Duodenal mucosa (tissue), 2 donors: ENCODE measurements at regions not wholly inside any gene's neighbourhood (a gene's known extent, or its start where the extent isn't known, plus 50 kb on each side); places are given as distances from the start of the nearest gene placed in this dataset.
"Not testable (repeated sequence)": the region's sequence is repeated elsewhere in the genome, so short reads cannot be mapped to it uniquely, and the experiment has no call there.

Source experiments
- H3K27ac ChIP-seq: one replicate; pipeline ENCODE4 v1.7.0; 2013; ENCODE audit warnings: low read depth, low read length
- H3K27me3 ChIP-seq, 2 donors: one replicate each; pipeline ENCODE4 v1.7.0; 2013; ENCODE audit warnings: low read length in 2 of 2, control low read depth in 1 of 2; ENCODE audit not compliant: insufficient read depth in 2 of 2, control insufficient read depth in 1 of 2
- H3K36me3 ChIP-seq, 2 donors: one replicate each; pipeline ENCODE4 v1.7.0; 2013; ENCODE audit warnings: low read length in 2 of 2, control low read depth in 1 of 2; ENCODE audit not compliant: insufficient read depth in 2 of 2, control insufficient read depth in 1 of 2
- H3K4me1 ChIP-seq, 2 donors: one replicate each; pipeline ENCODE4 v1.7.0; 2013; ENCODE audit warnings: low read length in 2 of 2, control low read depth in 1 of 2; ENCODE audit not compliant: insufficient read depth in 2 of 2, control insufficient read depth in 1 of 2
- H3K4me3 ChIP-seq, 2 donors: one replicate each; pipeline ENCODE4 v1.7.0; 2013; ENCODE audit warnings: low read length in 2 of 2, low read depth in 1 of 2
- H3K9ac ChIP-seq, 2 donors: one replicate each; pipeline ENCODE4 v1.7.0; 2013; ENCODE audit warnings: low read length in 2 of 2, low read depth in 1 of 2
- H3K9me3 ChIP-seq, 2 donors: one replicate each; pipeline ENCODE4 v1.7.0; 2013; ENCODE audit warnings: low read length in 2 of 2, control low read depth in 1 of 2; ENCODE audit not compliant: control insufficient read depth in 1 of 2

- H3K27me3 ChIP-seq: no peaks in the 10 kb centered on the region
- no peaks in the 10 kb centered on the region for H3K36me3 ChIP-seq
- H3K4me3 ChIP-seq: no peak overlapping the region
- H3K9ac ChIP-seq: no peak overlapping the region
- no peak overlapping the region for H3K27ac ChIP-seq
- H3K9me3 ChIP-seq: no peaks in the 10 kb centered on the region
- no peaks in the 10 kb centered on the region for H3K4me1 ChIP-seq
Measured at GRCh38 chr6:169366258-169366901, 112.7 kb upstream of the THBS2 start.

- H3K9me3 ChIP-seq: no peaks in the 10 kb centered on the region
- no peak overlapping the region for H3K9ac ChIP-seq
- no peak overlapping the region for H3K4me3 ChIP-seq
- H3K27ac ChIP-seq: no peak overlapping the region
- no peaks in the 10 kb centered on the region for H3K27me3 ChIP-seq
- H3K4me1 ChIP-seq: no peaks in the 10 kb centered on the region
- H3K36me3 ChIP-seq: no peaks in the 10 kb centered on the region
Measured at GRCh38 chr6:169365567-169366257, 112.1 kb upstream of the THBS2 start.

GRCh38 chr6:169363590-169363989, 109.9 kb upstream of the THBS2 start:
- H3K27me3 ChIP-seq: no peaks in the 10 kb centered on the region
- H3K27ac ChIP-seq: no peak overlapping the region
- no peaks in the 10 kb centered on the region for H3K9me3 ChIP-seq
- H3K9ac ChIP-seq: no peak overlapping the region
- no peaks in the 10 kb centered on the region for H3K4me1 ChIP-seq
- H3K4me3 ChIP-seq: no peak overlapping the region
- no peaks in the 10 kb centered on the region for H3K36me3 ChIP-seq

- H3K27ac ChIP-seq: no peak overlapping the region
- no peak overlapping the region for H3K4me3 ChIP-seq
- H3K9ac ChIP-seq: no peak overlapping the region
- H3K27me3 ChIP-seq: no peaks in the 10 kb centered on the region
- H3K4me1 ChIP-seq: no peaks in the 10 kb centered on the region
- no peaks in the 10 kb centered on the region for H3K36me3 ChIP-seq
- H3K9me3 ChIP-seq: no peaks in the 10 kb centered on the region
Measured at GRCh38 chr6:169362501-169363121, 109.0 kb upstream of the THBS2 start.

GRCh38 chr6:169355001-169355400, 101.4 kb upstream of the THBS2 start:
- not testable (repeated sequence) for H3K27me3 ChIP-seq, H3K27ac ChIP-seq, H3K36me3 ChIP-seq, H3K9ac ChIP-seq, H3K9me3 ChIP-seq, H3K4me3 ChIP-seq, H3K4me1 ChIP-seq

GRCh38 chr6:169345146-169345545, 91.5 kb upstream of the THBS2 start:
- no peak overlapping the region for H3K9ac ChIP-seq
- no peak overlapping the region for H3K4me3 ChIP-seq
- H3K4me1 ChIP-seq: peaks cover 12 to 13% of the 10 kb centered on the region in 2 donors
- H3K36me3 ChIP-seq: no peaks in the 10 kb centered on the region
- H3K27ac ChIP-seq: no peak overlapping the region
- no peaks in the 10 kb centered on the region for H3K9me3 ChIP-seq
- H3K27me3 ChIP-seq: peaks cover 4 to 14% of the 10 kb centered on the region in 2 donors

- H3K4me1 ChIP-seq: peaks cover 15% of the 10 kb centered on the region in 2 donors
- H3K9ac ChIP-seq: no peak overlapping the region
- no peaks in the 10 kb centered on the region for H3K9me3 ChIP-seq
- no peak overlapping the region for H3K4me3 ChIP-seq
- H3K36me3 ChIP-seq: no peaks in the 10 kb centered on the region
- H3K27ac ChIP-seq: no peak overlapping the region
- H3K27me3 ChIP-seq: peaks cover 4 to 14% of the 10 kb centered on the region in 2 donors
Measured at GRCh38 chr6:169344750-169345065, 91.1 kb upstream of the THBS2 start.

GRCh38 chr6:169343886-169344749, 90.5 kb upstream of the THBS2 start:
- no peak overlapping the region for H3K9ac ChIP-seq
- H3K27ac ChIP-seq: no peak overlapping the region
- no peaks in the 10 kb centered on the region for H3K9me3 ChIP-seq
- no peak overlapping the region for H3K4me3 ChIP-seq
- H3K27me3 ChIP-seq: peaks cover 4 to 14% of the 10 kb centered on the region in 2 donors
- H3K4me1 ChIP-seq: peaks cover 15 to 18% of the 10 kb centered on the region in 2 donors
- H3K36me3 ChIP-seq: no peaks in the 10 kb centered on the region

- Histone ChIP-seq H3K27ac (no peak overlapping the region), H3K4me3 (no peak overlapping the region), H3K9ac (no peak overlapping the region), H3K9me3 (no peaks in the 10 kb centered on the region), H3K4me1 (peaks cover 15 to 23% of the 10 kb centered on the region in 2 donors), H3K27me3 (peaks cover 4 to 16% of the 10 kb centered on the region in 2 donors), H3K36me3 (no peaks in the 10 kb centered on the region)
Measured at GRCh38 chr6:169342710-169343109, 89.1 kb upstream of the THBS2 start.

- H3K4me3 ChIP-seq: no peak overlapping the region
- H3K9me3 ChIP-seq: no peaks in the 10 kb centered on the region
- H3K27me3 ChIP-seq: peaks cover 4 to 16% of the 10 kb centered on the region in 2 donors
- no peak overlapping the region for H3K27ac ChIP-seq
- no peak overlapping the region for H3K9ac ChIP-seq
- peaks cover 15 to 23% of the 10 kb centered on the region in 2 donors for H3K4me1 ChIP-seq
- H3K36me3 ChIP-seq: no peaks in the 10 kb centered on the region
Measured at GRCh38 chr6:169341706-169342105, 88.1 kb upstream of the THBS2 start.
